ENCODE measurements at regions not wholly inside any gene's neighbourhood (a gene's known extent, or its start where the extent isn't known, plus 50 kb on each side); places are given as distances from the start of the nearest gene placed in this dataset.

- no peak for ATAC-seq
- Histone ChIP-seq H3K9me3 (no peaks in the 10 kb centered on the region), H3K27me3 (no peaks in the 10 kb centered on the region), H3K36me3 (no peaks in the 10 kb centered on the region), H3K4me1 (no peaks in the 10 kb centered on the region), H3K4me3 (no peak overlapping the region), H3K27ac (no peak overlapping the region)
- 26 to 32% methylated on average over 3 of the region's 3 CpGs for WGBS, 2 donors (ENCODE audit: low coverage in 1 of 2)
- no peak for TF ChIP-seq EP300 (IDR thresholded peaks at IDR 0.05)
- TF ChIP-seq CTCF (IDR thresholded peaks at IDR 0.05), result no peak
- no peak for TF ChIP-seq POLR2A (IDR thresholded peaks at IDR 0.05)
- TF ChIP-seq POLR2AphosphoS5 (IDR thresholded peaks at IDR 0.05), result no peak
Measured at GRCh38 chr2:208708486-208708885, 301.9 kb downstream of the PTH2R start.

- no peak overlapping the region for H3K4me3 ChIP-seq
- H3K27ac ChIP-seq, result no peak overlapping the region
- no peak for ATAC-seq
Measured at GRCh38 chr2:208711598-208711997, 305.0 kb downstream of the PTH2R start.

GRCh38 chr2:208713066-208713745 lies 306.6 kb downstream of the PTH2R start:
- Histone ChIP-seq H3K27ac (no peak overlapping the region), H3K4me1 (no peaks in the 10 kb centered on the region), H3K36me3 (no peaks in the 10 kb centered on the region), H3K9me3 (no peaks in the 10 kb centered on the region), H3K4me3 (no peak overlapping the region), H3K27me3 (no peaks in the 10 kb centered on the region)
- TF ChIP-seq EP300 (IDR thresholded peaks at IDR 0.05), result no peak
- no peak for TF ChIP-seq POLR2AphosphoS5 (IDR thresholded peaks at IDR 0.05)
- TF ChIP-seq POLR2A (IDR thresholded peaks at IDR 0.05), result no peak
- no peak for TF ChIP-seq CTCF (IDR thresholded peaks at IDR 0.05)
- ATAC-seq, result no peak
- 59 to 89% methylated on average over 1 of the region's 1 CpG for WGBS, 2 donors (ENCODE audit: low coverage in 1 of 2)

More at GRCh38 chr2:208711598-208711997, 305.0 kb downstream of the PTH2R start:
- no peaks in the 10 kb centered on the region for H3K9me3 ChIP-seq
- H3K36me3 ChIP-seq, result no peaks in the 10 kb centered on the region
- H3K27me3 ChIP-seq, result no peaks in the 10 kb centered on the region
- no peaks in the 10 kb centered on the region for H3K4me1 ChIP-seq
- TF ChIP-seq POLR2AphosphoS5 (IDR thresholded peaks at IDR 0.05), result no peak
- no peak for TF ChIP-seq POLR2A (IDR thresholded peaks at IDR 0.05)
- no peak for TF ChIP-seq CTCF (IDR thresholded peaks at IDR 0.05)
- TF ChIP-seq EP300 (IDR thresholded peaks at IDR 0.05), result no peak

- Histone ChIP-seq H3K9me3 (no peaks in the 10 kb centered on the region), H3K4me1 (no peaks in the 10 kb centered on the region), H3K36me3 (no peaks in the 10 kb centered on the region), H3K4me3 (no peak overlapping the region), H3K27me3 (no peaks in the 10 kb centered on the region), H3K27ac (no peak overlapping the region)
- TF ChIP-seq EP300 (IDR thresholded peaks at IDR 0.05), result no peak
- TF ChIP-seq POLR2AphosphoS5 (IDR thresholded peaks at IDR 0.05), result no peak
- no peak for TF ChIP-seq POLR2A (IDR thresholded peaks at IDR 0.05)
- no peak for TF ChIP-seq CTCF (IDR thresholded peaks at IDR 0.05)
- 84 to 96% methylated on average over 2 of the region's 2 CpGs for WGBS, 2 donors (ENCODE audit: low coverage in 1 of 2)
- ATAC-seq, result no peak
Measured at GRCh38 chr2:208718828-208719227, 312.2 kb downstream of the PTH2R start.

GRCh38 chr2:208722731-208723130 lies 316.1 kb downstream of the PTH2R start:
- 37 to 40% methylated on average over 1 of the region's 1 CpG for WGBS, 2 donors (ENCODE audit: low coverage in 1 of 2)
- Histone ChIP-seq H3K9me3 (no peaks in the 10 kb centered on the region), H3K36me3 (no peaks in the 10 kb centered on the region), H3K27ac (no peak overlapping the region), H3K27me3 (no peaks in the 10 kb centered on the region), H3K4me1 (no peaks in the 10 kb centered on the region), H3K4me3 (no peak overlapping the region)
- TF ChIP-seq CTCF (IDR thresholded peaks at IDR 0.05) (no peak), POLR2AphosphoS5 (IDR thresholded peaks at IDR 0.05) (no peak), POLR2A (IDR thresholded peaks at IDR 0.05) (no peak), EP300 (IDR thresholded peaks at IDR 0.05) (no peak)
- no peak for ATAC-seq
